H9 (cell line): ENCODE measurements at regions not wholly inside any gene's neighbourhood (a gene's known extent, or its start where the extent isn't known, plus 50 kb on each side); places are given as distances from the start of the nearest gene placed in this dataset.

Experiments used
- DNase-seq: peaks from one replicate; pipeline ENCODE4 v3.0.0-alpha.2; 2017
- H2AFZ ChIP-seq: one replicate; pipeline ENCODE4 v1.6.1; 2013; ENCODE audit warnings: mild to moderate bottlenecking, low read length, control low read depth, moderate library complexity
- H2AK5ac ChIP-seq: 2 replicates; pipeline ENCODE4 v1.6.1; 2013; ENCODE audit warnings: low read length, control low read depth, mixed read lengths; ENCODE audit not compliant: insufficient read length
- H2BK120ac ChIP-seq: one replicate; pipeline ENCODE4 v1.6.1; 2013; ENCODE audit warnings: low read depth, mild to moderate bottlenecking, low read length, control low read depth, inconsistent platforms; ENCODE audit not compliant: poor library complexity, severe bottlenecking
- H2BK12ac ChIP-seq: 2 replicates; pipeline ENCODE4 v1.6.1; 2013; ENCODE audit warnings: low read length, control low read depth, mixed read lengths, low read depth; ENCODE audit not compliant: insufficient read length
- H2BK15ac ChIP-seq: 2 replicates; pipeline ENCODE4 v1.6.1; 2013; ENCODE audit warnings: low read depth, low read length, control low read depth
- H2BK20ac ChIP-seq: one replicate; pipeline ENCODE4 v1.6.1; 2013; ENCODE audit warnings: low read depth, mild to moderate bottlenecking, low read length, control low read depth, inconsistent platforms; ENCODE audit not compliant: poor library complexity, severe bottlenecking
- H2BK5ac ChIP-seq: 2 replicates; pipeline ENCODE4 v1.6.1; 2013; ENCODE audit warnings: low read length, control low read depth, mixed read lengths; ENCODE audit not compliant: insufficient read length
- H3K14ac ChIP-seq: 2 replicates; pipeline ENCODE4 v1.6.1; 2013; ENCODE audit warnings: low read length, control low read depth; ENCODE audit not compliant: insufficient read depth
- H3K18ac ChIP-seq: 2 replicates; pipeline ENCODE4 v1.6.1; 2013; ENCODE audit warnings: low read depth, mild to moderate bottlenecking, mixed read lengths, low read length, control low read depth; ENCODE audit not compliant: insufficient read length
- H3K23ac ChIP-seq: 2 replicates; pipeline ENCODE4 v1.6.1; 2013; ENCODE audit warnings: low read length, control low read depth, mixed read lengths, low read depth; ENCODE audit not compliant: insufficient read length
- H3K23me2 ChIP-seq: 2 replicates; pipeline ENCODE4 v1.6.1; 2013; ENCODE audit warnings: low read depth, mild to moderate bottlenecking, mixed read lengths, low read length, control low read depth; ENCODE audit not compliant: insufficient read length, poor library complexity, severe bottlenecking
- H3K27ac ChIP-seq: 2 replicates; pipeline ENCODE4 v1.5.1; 2013; ENCODE audit warnings: low read length, control low read depth, mixed read lengths, low read depth; ENCODE audit not compliant: insufficient read length
- H3K27me3 ChIP-seq: 2 replicates; pipeline ENCODE4 v1.6.1; 2013; ENCODE audit warnings: low read length, control low read depth, inconsistent platforms; ENCODE audit not compliant: insufficient read depth
- H3K4ac ChIP-seq: 2 replicates; pipeline ENCODE4 v1.6.1; 2013; ENCODE audit warnings: low read depth, mild to moderate bottlenecking, control low read depth, inconsistent platforms, low read length, moderate library complexity
- H3K4me1 ChIP-seq: 2 replicates; pipeline ENCODE4 v1.6.1; 2013; ENCODE audit warnings: low read length, control low read depth, inconsistent platforms; ENCODE audit not compliant: insufficient read depth
- H3K4me2 ChIP-seq: 2 replicates; pipeline ENCODE4 v1.6.1; 2013; ENCODE audit warnings: low read length, control low read depth, mixed read lengths; ENCODE audit not compliant: insufficient read length, insufficient read depth
- H3K56ac ChIP-seq: 2 replicates; pipeline ENCODE4 v1.6.1; 2013; ENCODE audit warnings: low read depth, mild to moderate bottlenecking, mixed read lengths, low read length, control low read depth; ENCODE audit not compliant: insufficient read length
- H3K79me1 ChIP-seq: 2 replicates; pipeline ENCODE4 v1.6.1; 2013; ENCODE audit warnings: low read depth, mild to moderate bottlenecking, moderate library complexity, low read length, control low read depth, inconsistent platforms; ENCODE audit not compliant: insufficient read depth, poor library complexity, severe bottlenecking
- H3K79me2 ChIP-seq: 2 replicates; pipeline ENCODE4 v1.6.1; 2013; ENCODE audit warnings: low read length, control low read depth, inconsistent platforms; ENCODE audit not compliant: insufficient read depth
- H3K9ac ChIP-seq: 2 replicates; pipeline ENCODE4 v1.6.1; 2013; ENCODE audit warnings: low read length, control low read depth, mixed read lengths; ENCODE audit not compliant: insufficient read length; ENCODE audit errors: extremely low read depth
- H3K9me3 ChIP-seq: one replicate; pipeline ENCODE4 v1.6.1; 2013; ENCODE audit warnings: low read depth, low read length, inconsistent platforms; ENCODE audit not compliant: control insufficient read depth
- H3T11ph ChIP-seq: one replicate; pipeline ENCODE4 v1.6.1; 2013; ENCODE audit warnings: mild to moderate bottlenecking, low read length, control low read depth, inconsistent platforms
- H4K20me1 ChIP-seq: one replicate; pipeline ENCODE4 v1.6.1; 2013; ENCODE audit not compliant: control insufficient read depth, insufficient read length, insufficient read depth
- H4K5ac ChIP-seq: 2 replicates; pipeline ENCODE4 v1.6.1; 2013; ENCODE audit warnings: low read depth, mild to moderate bottlenecking, mixed read lengths, low read length, control low read depth; ENCODE audit not compliant: insufficient read length
- H4K8ac ChIP-seq: replicated peaks from 2 replicates; pipeline ENCODE4 v1.6.1; 2013; ENCODE audit warnings: low read length, control low read depth, mixed read lengths, low read depth; ENCODE audit not compliant: insufficient read length
- H4K91ac ChIP-seq: 2 replicates; pipeline ENCODE4 v1.6.1; 2013; ENCODE audit warnings: low read depth, mild to moderate bottlenecking, moderate library complexity, mixed read lengths, low read length, control low read depth; ENCODE audit not compliant: insufficient read length
- H3K27ac Mint-ChIP-seq, 3 experiments: 2 replicates in 2 of 3; 3 replicates in 1 of 3; pipeline ENCODE4 v1.8.0; 2020 to 2021; ENCODE audit warnings: mixed read lengths in 3 of 3, mild to moderate bottlenecking in 1 of 3, moderate library complexity in 1 of 3
- H3K27me3 Mint-ChIP-seq: 2 replicates; pipeline ENCODE4 v1.8.0; 2021; ENCODE audit warnings: low read depth, mild to moderate bottlenecking, moderate library complexity, mixed read lengths
- H3K36me3 Mint-ChIP-seq, 3 experiments: 2 replicates in 2 of 3; 3 replicates in 1 of 3; pipeline ENCODE4 v1.8.0; 2020 to 2021; ENCODE audit warnings: low read depth in 3 of 3, mixed read lengths in 3 of 3; ENCODE audit not compliant: insufficient read depth in 1 of 3
- H3K4me1 Mint-ChIP-seq, 2 experiments: 2 replicates each; pipeline ENCODE4 v1.8.0; 2020; ENCODE audit warnings: mixed read lengths in 2 of 2
- H3K4me3 Mint-ChIP-seq, 2 experiments: 2 replicates in 1 of 2; 3 replicates in 1 of 2; pipeline ENCODE4 v1.8.0; 2020 to 2021; ENCODE audit warnings: mild to moderate bottlenecking in 2 of 2, mixed read lengths in 2 of 2, moderate library complexity in 1 of 2
- H3K9me3 Mint-ChIP-seq, 2 experiments: 2 replicates in 1 of 2; 3 replicates in 1 of 2; pipeline ENCODE4 v1.8.0; 2020; ENCODE audit warnings: mild to moderate bottlenecking in 2 of 2, mixed read lengths in 2 of 2, moderate library complexity in 1 of 2
- CTCF ChIP-seq: fragments of 200-600 bp; sonication (generic); conservative IDR thresholded peaks from 3 replicates; pipeline ENCODE4 v1.8.0; 2021; ENCODE audit warnings: antibody characterized with exemption, mild to moderate bottlenecking
- WGBS: extraction: QIAGEN DNeasy Blood & Tissue Kit; methylation state at CpG from one replicate; pipeline ENCODE4 v1.1.7; 2013; ENCODE audit warnings: missing lambda C conversion rate, low lambda C conversion rate, mixed read lengths; ENCODE audit not compliant: insufficient read length; ENCODE audit errors: extremely low coverage; 5-methylcytosine and 5-hydroxymethylcytosine counted together

- Histone ChIP-seq H2AFZ (no peak overlapping the region), H4K20me1 (no peaks in the 10 kb centered on the region), H3K18ac (no peak overlapping the region), H2BK15ac (no peak overlapping the region), H2BK5ac (no peak overlapping the region), H4K91ac (no peak overlapping the region), H3K4me1 (peaks cover 3% of the 10 kb centered on the region; the same call in 1 of the 2 replicates), H3K9ac (no peak overlapping the region), H3K4me2 (no peak overlapping the region), H3K56ac (no peak overlapping the region), H3K9me3 (no peaks in the 10 kb centered on the region), H2BK120ac (no peak overlapping the region), H4K8ac (no peak overlapping the region), H4K5ac (no peak overlapping the region), H3K79me1 (no peaks in the 10 kb centered on the region), H2BK20ac (no peak overlapping the region), H3K27ac (no peak overlapping the region), H3T11ph (no peak overlapping the region), H3K4ac (no peak overlapping the region), H2AK5ac (no peak overlapping the region), H3K27me3 (no peaks in the 10 kb centered on the region), H3K14ac (no peak overlapping the region), H3K23me2 (no peaks in the 10 kb centered on the region), H3K23ac (no peak overlapping the region), H2BK12ac (no peak overlapping the region), H3K79me2 (no peaks in the 10 kb centered on the region)
- Mint-ChIP-seq H3K4me3 (no peak overlapping the region), H3K27me3 (no peaks in the 10 kb centered on the region; the same call in 1 of the 2 replicates), H3K9me3 (peaks cover 6 to 8% of the 10 kb centered on the region in 2 experiments; a peak in 3 of 5 replicates), H3K36me3 (peaks cover 0 to 8% (median 2%) of the 10 kb centered on the region in 3 experiments; a peak in 3 of 7 replicates), H3K4me1 (peaks cover 16 to 31% of the 10 kb centered on the region in 2 experiments), H3K27ac (no peak overlapping the region)
- WGBS = no CpG with 5 or more reads among the region's 6 CpGs
- no peak for TF ChIP-seq CTCF
- no peak for DNase-seq
Measured at GRCh38 chrX:4674028-4674782, 960.8 kb upstream of the PRKX start.
